ENCODE measurements at regions not wholly inside any gene's neighbourhood (a gene's known extent, or its start where the extent isn't known, plus 50 kb on each side); places are given as distances from the start of the nearest gene placed in this dataset.

DNA sequence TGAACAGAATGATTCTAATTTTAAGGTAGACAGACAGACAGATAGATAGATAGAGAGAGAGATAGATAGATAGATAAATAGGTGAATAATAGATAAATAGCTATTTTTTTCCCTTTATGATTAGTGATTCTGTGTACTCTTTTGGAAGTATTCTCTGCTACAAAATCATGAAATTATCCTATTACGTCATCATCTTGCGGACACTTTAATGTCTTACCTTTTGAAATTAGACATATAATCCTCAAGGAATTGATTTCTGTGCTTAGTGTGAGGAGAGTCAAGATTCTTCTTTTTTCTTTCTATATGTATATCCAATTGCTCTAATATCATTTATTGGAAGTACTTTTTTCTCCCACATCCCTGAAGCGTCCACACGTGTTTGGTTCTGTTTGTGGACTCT is 215.2 kb downstream of the SCG2 start:
- Mint-ChIP-seq H3K27ac (no peak overlapping the region), H3K27me3 (ENCODE audit: low read depth) (no peaks in the 10 kb centered on the region), H3K9me3 (peaks cover under 1% of the 10 kb centered on the region; the same call in 1 of the 2 replicates), H3K4me1 (no peaks in the 10 kb centered on the region; the same call in 1 of the 2 replicates), H3K36me3 (no peaks in the 10 kb centered on the region), H3K4me3 (no peak overlapping the region)
- ATAC-seq (no peak), DNase-seq (ENCODE audit: low spot score) (no peak)
- POLR2A ChIA-PET, result no interaction called here
- TF ChIP-seq, protein P1, sequence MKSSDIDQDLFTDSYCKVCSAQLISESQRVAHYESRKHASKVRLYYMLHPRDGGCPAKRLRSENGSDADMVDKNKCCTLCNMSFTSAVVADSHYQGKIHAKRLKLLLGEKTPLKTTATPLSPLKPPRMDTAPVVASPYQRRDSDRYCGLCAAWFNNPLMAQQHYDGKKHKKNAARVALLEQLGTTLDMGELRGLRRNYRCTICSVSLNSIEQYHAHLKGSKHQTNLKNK (CRISPR knock-in tag; IDR thresholded peaks at IDR 0.05), result no peak
- no peak for TF ChIP-seq OVOL2 (CRISPR knock-in tag; IDR thresholded peaks at IDR 0.05; ENCODE audit: borderline replicate concordance)
- TF ChIP-seq, protein P2, sequence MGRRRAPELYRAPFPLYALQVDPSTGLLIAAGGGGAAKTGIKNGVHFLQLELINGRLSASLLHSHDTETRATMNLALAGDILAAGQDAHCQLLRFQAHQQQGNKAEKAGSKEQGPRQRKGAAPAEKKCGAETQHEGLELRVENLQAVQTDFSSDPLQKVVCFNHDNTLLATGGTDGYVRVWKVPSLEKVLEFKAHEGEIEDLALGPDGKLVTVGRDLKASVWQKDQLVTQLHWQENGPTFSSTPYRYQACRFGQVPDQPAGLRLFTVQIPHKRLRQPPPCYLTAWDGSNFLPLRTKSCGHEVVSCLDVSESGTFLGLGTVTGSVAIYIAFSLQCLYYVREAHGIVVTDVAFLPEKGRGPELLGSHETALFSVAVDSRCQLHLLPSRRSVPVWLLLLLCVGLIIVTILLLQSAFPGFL (CRISPR knock-in tag; IDR thresholded peaks at IDR 0.05; ENCODE audit: borderline replicate concordance), result no peak
- no peak for TF ChIP-seq IRF2 (CRISPR knock-in tag; IDR thresholded peaks at IDR 0.05; ENCODE audit: borderline replicate concordance, low read depth)
- TF ChIP-seq, protein P3, sequence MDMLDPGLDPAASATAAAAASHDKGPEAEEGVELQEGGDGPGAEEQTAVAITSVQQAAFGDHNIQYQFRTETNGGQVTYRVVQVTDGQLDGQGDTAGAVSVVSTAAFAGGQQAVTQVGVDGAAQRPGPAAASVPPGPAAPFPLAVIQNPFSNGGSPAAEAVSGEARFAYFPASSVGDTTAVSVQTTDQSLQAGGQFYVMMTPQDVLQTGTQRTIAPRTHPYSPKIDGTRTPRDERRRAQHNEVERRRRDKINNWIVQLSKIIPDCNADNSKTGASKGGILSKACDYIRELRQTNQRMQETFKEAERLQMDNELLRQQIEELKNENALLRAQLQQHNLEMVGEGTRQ (CRISPR knock-in tag; IDR thresholded peaks at IDR 0.05), result no peak
- TF ChIP-seq ZBTB21 (CRISPR knock-in tag; IDR thresholded peaks at IDR 0.05; ENCODE audit: borderline replicate concordance), result no peak
- no peak for TF ChIP-seq RELA (CRISPR knock-in tag; IDR thresholded peaks at IDR 0.05; ENCODE audit: borderline replicate concordance)
- TF ChIP-seq CBFB (CRISPR knock-in tag; IDR thresholded peaks at IDR 0.05; ENCODE audit: low read depth), result no peak
- no peak for TF ChIP-seq NFE2L1 (CRISPR knock-in tag; IDR thresholded peaks at IDR 0.05)
- TF ChIP-seq ZNF423 (CRISPR knock-in tag; IDR thresholded peaks at IDR 0.05), result no peak
- TF ChIP-seq, protein P4, sequence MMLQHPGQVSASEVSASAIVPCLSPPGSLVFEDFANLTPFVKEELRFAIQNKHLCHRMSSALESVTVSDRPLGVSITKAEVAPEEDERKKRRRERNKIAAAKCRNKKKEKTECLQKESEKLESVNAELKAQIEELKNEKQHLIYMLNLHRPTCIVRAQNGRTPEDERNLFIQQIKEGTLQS (CRISPR knock-in tag; conservative IDR thresholded peaks at IDR 0.05), result no peak
- TF ChIP-seq, protein P5, sequence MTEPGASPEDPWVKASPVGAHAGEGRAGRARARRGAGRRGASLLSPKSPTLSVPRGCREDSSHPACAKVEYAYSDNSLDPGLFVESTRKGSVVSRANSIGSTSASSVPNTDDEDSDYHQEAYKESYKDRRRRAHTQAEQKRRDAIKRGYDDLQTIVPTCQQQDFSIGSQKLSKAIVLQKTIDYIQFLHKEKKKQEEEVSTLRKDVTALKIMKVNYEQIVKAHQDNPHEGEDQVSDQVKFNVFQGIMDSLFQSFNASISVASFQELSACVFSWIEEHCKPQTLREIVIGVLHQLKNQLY (CRISPR knock-in tag; IDR thresholded peaks at IDR 0.05), result no peak
- no peak for TF ChIP-seq FOXP1 (CRISPR knock-in tag; IDR thresholded peaks at IDR 0.05; ENCODE audit: borderline replicate concordance)
- no peak for TF ChIP-seq ZNF219 (CRISPR knock-in tag; IDR thresholded peaks at IDR 0.05; ENCODE audit: borderline replicate concordance)
- TF ChIP-seq, protein P6, sequence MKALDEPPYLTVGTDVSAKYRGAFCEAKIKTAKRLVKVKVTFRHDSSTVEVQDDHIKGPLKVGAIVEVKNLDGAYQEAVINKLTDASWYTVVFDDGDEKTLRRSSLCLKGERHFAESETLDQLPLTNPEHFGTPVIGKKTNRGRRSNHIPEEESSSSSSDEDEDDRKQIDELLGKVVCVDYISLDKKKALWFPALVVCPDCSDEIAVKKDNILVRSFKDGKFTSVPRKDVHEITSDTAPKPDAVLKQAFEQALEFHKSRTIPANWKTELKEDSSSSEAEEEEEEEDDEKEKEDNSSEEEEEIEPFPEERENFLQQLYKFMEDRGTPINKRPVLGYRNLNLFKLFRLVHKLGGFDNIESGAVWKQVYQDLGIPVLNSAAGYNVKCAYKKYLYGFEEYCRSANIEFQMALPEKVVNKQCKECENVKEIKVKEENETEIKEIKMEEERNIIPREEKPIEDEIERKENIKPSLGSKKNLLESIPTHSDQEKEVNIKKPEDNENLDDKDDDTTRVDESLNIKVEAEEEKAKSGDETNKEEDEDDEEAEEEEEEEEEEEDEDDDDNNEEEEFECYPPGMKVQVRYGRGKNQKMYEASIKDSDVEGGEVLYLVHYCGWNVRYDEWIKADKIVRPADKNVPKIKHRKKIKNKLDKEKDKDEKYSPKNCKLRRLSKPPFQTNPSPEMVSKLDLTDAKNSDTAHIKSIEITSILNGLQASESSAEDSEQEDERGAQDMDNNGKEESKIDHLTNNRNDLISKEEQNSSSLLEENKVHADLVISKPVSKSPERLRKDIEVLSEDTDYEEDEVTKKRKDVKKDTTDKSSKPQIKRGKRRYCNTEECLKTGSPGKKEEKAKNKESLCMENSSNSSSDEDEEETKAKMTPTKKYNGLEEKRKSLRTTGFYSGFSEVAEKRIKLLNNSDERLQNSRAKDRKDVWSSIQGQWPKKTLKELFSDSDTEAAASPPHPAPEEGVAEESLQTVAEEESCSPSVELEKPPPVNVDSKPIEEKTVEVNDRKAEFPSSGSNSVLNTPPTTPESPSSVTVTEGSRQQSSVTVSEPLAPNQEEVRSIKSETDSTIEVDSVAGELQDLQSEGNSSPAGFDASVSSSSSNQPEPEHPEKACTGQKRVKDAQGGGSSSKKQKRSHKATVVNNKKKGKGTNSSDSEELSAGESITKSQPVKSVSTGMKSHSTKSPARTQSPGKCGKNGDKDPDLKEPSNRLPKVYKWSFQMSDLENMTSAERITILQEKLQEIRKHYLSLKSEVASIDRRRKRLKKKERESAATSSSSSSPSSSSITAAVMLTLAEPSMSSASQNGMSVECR (CRISPR knock-in tag; IDR thresholded peaks at IDR 0.05; ENCODE audit: borderline replicate concordance), result no peak
- TF ChIP-seq KAT7 (CRISPR knock-in tag; IDR thresholded peaks at IDR 0.05; ENCODE audit: borderline replicate concordance), result no peak
- CTCF ChIA-PET, result no interaction called here

DNA sequence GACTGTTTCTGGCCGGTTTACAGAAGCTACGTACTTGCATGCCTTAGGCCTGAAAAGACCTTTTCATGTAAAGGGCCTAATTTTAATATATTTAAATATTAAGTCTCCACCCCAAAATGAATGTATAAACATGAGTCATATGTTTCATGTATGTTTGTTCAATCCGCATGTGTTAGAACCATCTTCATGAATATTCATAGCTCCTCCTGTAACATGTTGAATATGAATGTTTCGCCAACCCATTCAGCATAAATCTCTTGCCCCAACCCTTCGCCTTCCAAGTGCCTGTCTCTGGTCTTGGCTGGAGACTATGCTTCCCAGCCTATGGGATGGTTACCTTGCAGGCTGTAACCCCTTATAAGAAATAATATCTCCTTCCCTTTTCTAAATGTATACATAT is 212.5 kb downstream of the SCG2 start:
- Mint-ChIP-seq H3K4me3 (no peak overlapping the region), H3K27ac (no peak overlapping the region), H3K4me1 (no peaks in the 10 kb centered on the region), H3K9me3 (peaks cover 19% of the 10 kb centered on the region), H3K27me3 (ENCODE audit: low read depth) (no peaks in the 10 kb centered on the region), H3K36me3 (peaks cover 13% of the 10 kb centered on the region)
- ATAC-seq (no peak), DNase-seq (ENCODE audit: low spot score) (no peak)
- ChIA-PET POLR2A (no interaction called here), CTCF (no interaction called here)
- TF ChIP-seq ZNF416 (CRISPR knock-in tag; IDR thresholded peaks at IDR 0.05) (no peak), SMAD4 (CRISPR knock-in tag; IDR thresholded peaks at IDR 0.05) (no peak), SP1 (CRISPR knock-in tag; conservative IDR thresholded peaks at IDR 0.05) (no peak), SMAD3 (CRISPR knock-in tag; IDR thresholded peaks at IDR 0.05; ENCODE audit: borderline replicate concordance) (no peak)
- TF ChIP-seq, protein P7, sequence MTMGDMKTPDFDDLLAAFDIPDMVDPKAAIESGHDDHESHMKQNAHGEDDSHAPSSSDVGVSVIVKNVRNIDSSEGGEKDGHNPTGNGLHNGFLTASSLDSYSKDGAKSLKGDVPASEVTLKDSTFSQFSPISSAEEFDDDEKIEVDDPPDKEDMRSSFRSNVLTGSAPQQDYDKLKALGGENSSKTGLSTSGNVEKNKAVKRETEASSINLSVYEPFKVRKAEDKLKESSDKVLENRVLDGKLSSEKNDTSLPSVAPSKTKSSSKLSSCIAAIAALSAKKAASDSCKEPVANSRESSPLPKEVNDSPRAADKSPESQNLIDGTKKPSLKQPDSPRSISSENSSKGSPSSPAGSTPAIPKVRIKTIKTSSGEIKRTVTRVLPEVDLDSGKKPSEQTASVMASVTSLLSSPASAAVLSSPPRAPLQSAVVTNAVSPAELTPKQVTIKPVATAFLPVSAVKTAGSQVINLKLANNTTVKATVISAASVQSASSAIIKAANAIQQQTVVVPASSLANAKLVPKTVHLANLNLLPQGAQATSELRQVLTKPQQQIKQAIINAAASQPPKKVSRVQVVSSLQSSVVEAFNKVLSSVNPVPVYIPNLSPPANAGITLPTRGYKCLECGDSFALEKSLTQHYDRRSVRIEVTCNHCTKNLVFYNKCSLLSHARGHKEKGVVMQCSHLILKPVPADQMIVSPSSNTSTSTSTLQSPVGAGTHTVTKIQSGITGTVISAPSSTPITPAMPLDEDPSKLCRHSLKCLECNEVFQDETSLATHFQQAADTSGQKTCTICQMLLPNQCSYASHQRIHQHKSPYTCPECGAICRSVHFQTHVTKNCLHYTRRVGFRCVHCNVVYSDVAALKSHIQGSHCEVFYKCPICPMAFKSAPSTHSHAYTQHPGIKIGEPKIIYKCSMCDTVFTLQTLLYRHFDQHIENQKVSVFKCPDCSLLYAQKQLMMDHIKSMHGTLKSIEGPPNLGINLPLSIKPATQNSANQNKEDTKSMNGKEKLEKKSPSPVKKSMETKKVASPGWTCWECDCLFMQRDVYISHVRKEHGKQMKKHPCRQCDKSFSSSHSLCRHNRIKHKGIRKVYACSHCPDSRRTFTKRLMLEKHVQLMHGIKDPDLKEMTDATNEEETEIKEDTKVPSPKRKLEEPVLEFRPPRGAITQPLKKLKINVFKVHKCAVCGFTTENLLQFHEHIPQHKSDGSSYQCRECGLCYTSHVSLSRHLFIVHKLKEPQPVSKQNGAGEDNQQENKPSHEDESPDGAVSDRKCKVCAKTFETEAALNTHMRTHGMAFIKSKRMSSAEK (CRISPR knock-in tag; IDR thresholded peaks at IDR 0.05; ENCODE audit: borderline replicate concordance), result no peak
